OCI-LY3 (cell line): ENCODE measurements at regions not wholly inside any gene's neighbourhood (a gene's known extent, or its start where the extent isn't known, plus 50 kb on each side); places are given as distances from the start of the nearest gene placed in this dataset.

ENCODE experiments used
- CTCF ChIP-seq: fragments of 200-600, 300-600 bp; sonication (generic); IDR thresholded peaks from 2 replicates; pipeline ENCODE4 v1.5.1; 2014; ENCODE audit warnings: antibody characterized with exemption, low read length, low read depth
- EZH2phosphoT487 ChIP-seq: fragments of 200-600 bp; shearing (Covaris generic); IDR thresholded peaks from 2 replicates; pipeline ENCODE4 v1.6.1; 2018; ENCODE audit warnings: antibody characterized with exemption, mixed run types, low read depth

- TF ChIP-seq CTCF (no peak), EZH2phosphoT487 (no peak)
Measured at GRCh38 chr16:86031141-86031678, 132.2 kb downstream of the IRF8 start.
